ENCODE measurements at regions not wholly inside any gene's neighbourhood (a gene's known extent, or its start where the extent isn't known, plus 50 kb on each side); places are given as distances from the start of the nearest gene placed in this dataset.

DNA sequence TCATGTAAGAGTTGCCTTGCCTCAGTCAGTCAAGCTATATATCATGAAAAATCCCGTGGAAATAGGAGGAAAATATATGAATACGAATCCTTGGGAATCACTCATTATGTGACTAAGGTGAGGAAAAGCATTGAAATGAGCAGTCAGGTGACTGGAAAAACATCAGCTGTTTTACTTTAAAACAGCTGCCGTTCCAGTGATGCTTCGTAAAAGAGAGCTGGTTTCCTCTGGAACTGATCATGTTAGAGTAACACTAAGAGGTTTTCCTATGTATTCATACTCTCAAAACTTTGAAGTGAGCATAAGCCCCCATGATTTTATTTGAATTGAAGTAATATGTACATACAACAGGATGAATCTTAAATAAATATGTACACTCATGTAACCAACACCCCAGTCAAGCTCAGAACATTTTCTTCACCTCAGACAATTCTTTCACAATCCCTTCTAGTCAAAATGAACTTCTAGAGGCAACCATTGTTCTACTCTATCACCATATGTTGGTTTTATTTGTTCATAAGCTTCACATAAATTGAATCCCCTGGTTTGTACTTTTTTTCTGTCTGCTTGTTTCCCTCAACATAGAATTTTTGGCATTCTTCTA is 107.7 kb downstream of the SLC25A46 start:
- peak; percentile 7 to 55 for DNase-seq (ENCODE audit: low read depth in 2 of 2)
- H3K4me3 ChIP-seq (replicated peaks in 1 of 2; ENCODE audit: low read depth in 2 of 2, low read length in 2 of 2): no peak overlapping the region
- TF ChIP-seq, protein P1, sequence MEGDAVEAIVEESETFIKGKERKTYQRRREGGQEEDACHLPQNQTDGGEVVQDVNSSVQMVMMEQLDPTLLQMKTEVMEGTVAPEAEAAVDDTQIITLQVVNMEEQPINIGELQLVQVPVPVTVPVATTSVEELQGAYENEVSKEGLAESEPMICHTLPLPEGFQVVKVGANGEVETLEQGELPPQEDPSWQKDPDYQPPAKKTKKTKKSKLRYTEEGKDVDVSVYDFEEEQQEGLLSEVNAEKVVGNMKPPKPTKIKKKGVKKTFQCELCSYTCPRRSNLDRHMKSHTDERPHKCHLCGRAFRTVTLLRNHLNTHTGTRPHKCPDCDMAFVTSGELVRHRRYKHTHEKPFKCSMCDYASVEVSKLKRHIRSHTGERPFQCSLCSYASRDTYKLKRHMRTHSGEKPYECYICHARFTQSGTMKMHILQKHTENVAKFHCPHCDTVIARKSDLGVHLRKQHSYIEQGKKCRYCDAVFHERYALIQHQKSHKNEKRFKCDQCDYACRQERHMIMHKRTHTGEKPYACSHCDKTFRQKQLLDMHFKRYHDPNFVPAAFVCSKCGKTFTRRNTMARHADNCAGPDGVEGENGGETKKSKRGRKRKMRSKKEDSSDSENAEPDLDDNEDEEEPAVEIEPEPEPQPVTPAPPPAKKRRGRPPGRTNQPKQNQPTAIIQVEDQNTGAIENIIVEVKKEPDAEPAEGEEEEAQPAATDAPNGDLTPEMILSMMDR (IDR thresholded peaks at IDR 0.05; ENCODE audit: low read depth, low read length): no peak

DNA sequence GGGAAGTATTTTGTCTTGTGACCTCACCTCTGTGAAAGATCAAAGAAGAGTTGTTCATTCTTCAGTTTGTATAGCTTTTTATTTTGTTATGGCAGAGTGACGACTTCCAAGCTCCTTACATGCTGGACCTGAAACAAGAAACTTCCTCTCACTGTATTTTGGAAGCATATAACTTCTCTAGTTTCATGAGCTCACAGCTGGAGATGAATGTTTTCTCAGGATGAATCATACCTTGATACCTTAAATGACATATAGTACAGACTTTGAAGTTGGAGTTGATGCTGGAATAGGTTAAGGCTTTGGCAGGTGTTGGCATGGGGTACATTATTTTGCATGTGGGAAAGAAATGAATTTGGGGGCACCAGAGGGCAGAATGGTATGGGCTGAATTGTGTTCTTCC is 112.5 kb downstream of the SLC25A46 start:
- TF ChIP-seq, protein P1 (IDR thresholded peaks at IDR 0.05; ENCODE audit: low read depth, low read length): no peak
- DNase-seq (ENCODE audit: low read depth in 2 of 2): peak in 1 of 2 donors; percentile 25
- no peak overlapping the region for H3K4me3 ChIP-seq (replicated peaks in 1 of 2; ENCODE audit: low read depth in 2 of 2, low read length in 2 of 2)

DNA sequence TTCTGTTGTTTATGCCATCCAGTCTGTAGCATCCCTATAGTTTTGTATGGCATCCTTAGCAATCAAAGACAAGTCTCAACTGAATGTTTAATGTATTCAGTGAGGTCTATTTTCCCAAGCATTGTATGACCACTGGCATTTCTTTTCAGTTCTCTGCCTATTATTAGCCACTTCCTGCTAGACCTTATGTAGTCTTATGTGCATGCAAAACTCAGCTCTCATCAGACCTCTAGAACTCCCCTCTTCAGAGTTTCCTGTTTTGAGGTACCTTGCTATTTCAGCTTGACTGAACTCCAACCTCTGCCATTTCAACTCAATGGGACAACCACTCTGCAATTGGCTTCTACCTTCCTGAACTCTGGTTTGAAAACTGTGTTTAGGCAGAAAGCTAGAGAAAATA is 113.2 kb downstream of the SLC25A46 start:
- DNase-seq (ENCODE audit: low read depth in 2 of 2): peak in 1 of 2 donors; percentile 8
- TF ChIP-seq, protein P1 (IDR thresholded peaks at IDR 0.05; ENCODE audit: low read depth, low read length): no peak
- H3K4me3 ChIP-seq (replicated peaks in 1 of 2; ENCODE audit: low read depth in 2 of 2, low read length in 2 of 2): no peak overlapping the region

DNA sequence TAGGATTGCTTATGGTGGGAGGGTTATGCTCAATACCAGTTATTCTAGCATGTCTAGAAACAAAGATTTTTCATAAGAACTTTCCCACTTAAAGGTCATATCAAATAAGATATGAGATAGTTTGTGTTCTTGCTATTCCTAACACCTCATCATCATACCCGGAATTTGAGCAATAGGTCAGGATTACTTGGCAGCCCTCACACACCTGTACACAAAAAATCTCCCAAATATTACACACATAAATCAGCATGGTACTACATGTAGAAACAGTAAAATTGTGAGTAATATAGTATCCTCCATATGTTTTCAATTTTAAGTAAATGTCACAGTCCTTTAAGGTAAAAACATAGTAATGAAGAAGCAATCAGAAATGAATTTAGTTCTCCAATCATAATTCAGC is 113.7 kb downstream of the SLC25A46 start:
- DNase-seq (ENCODE audit: low read depth in 2 of 2): no peak
- no peak overlapping the region for H3K4me3 ChIP-seq (replicated peaks in 1 of 2; ENCODE audit: low read depth in 2 of 2, low read length in 2 of 2)
- TF ChIP-seq, protein P1 (IDR thresholded peaks at IDR 0.05; ENCODE audit: low read depth, low read length): no peak

DNA sequence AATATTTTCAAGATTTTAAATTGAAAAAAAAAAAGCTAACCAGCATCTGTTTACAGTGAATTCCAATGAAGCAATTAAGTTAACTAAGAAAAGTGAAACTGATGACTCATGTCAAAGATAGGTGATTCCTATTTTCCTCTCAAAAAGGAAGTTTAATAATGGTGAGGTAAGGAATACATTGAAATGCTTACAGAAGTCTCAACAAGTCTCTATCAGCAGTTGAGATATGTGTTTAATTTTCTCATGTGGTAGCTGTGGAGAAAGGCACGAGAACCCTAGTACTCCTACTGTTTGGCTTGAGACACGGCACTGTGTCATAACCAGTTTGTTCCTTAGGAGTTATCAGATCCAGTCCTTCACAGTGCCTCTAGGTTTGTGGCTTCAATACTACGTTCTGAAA is 114.5 kb downstream of the SLC25A46 start:
- DNase-seq (ENCODE audit: low read depth in 2 of 2): peak; percentile 37 to 41
- TF ChIP-seq, protein P1 (IDR thresholded peaks at IDR 0.05; ENCODE audit: low read depth, low read length): no peak
- H3K4me3 ChIP-seq (replicated peaks in 1 of 2; ENCODE audit: low read depth in 2 of 2, low read length in 2 of 2): no peak overlapping the region

DNA sequence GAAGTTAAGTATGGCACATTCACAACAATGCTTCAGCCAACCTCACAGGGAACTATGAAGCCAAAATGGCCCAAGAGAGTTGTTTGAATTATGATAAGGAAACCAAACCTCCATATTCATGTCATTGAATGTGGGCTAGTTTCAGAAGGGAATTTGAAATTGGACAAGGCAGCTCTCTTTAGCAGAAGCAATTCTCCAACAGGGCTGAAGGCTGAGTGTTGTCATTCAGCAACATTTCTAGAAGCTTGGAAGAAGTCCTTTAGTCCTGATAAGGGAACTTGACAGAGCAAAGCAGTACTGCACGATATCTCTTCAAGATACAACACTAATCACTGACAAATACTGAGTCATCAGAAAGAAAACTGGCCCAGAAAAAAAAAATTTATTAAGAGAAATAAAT is 115.4 kb downstream of the SLC25A46 start:
- DNase-seq (ENCODE audit: low read depth in 2 of 2): peak; percentile 12 to 43
- no peak overlapping the region for H3K4me3 ChIP-seq (replicated peaks in 1 of 2; ENCODE audit: low read depth in 2 of 2, low read length in 2 of 2)
- TF ChIP-seq, protein P1 (IDR thresholded peaks at IDR 0.05; ENCODE audit: low read depth, low read length): no peak

DNA sequence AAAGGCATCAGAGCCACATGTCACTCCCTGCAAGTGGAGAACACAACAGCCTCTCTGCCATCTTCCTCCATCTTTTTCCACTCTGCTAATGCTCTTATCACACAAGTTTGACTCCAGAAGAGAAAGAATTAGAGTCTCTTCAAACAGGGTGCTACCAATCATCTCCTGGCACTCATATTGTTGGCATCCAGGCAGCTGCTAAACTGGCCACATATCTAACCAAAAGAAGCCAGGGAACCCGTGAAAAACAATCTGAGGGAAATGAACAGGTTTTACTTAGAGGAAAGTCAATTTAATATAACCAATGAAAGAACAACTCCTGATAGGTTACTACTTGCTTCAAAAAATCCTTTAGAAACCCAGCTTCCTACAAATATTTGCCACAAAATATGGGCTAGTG is 117.2 kb downstream of the SLC25A46 start:
- no peak for DNase-seq (ENCODE audit: low read depth in 2 of 2)
- TF ChIP-seq, protein P1 (IDR thresholded peaks at IDR 0.05; ENCODE audit: low read depth, low read length): no peak
- no peak overlapping the region for H3K4me3 ChIP-seq (replicated peaks in 1 of 2; ENCODE audit: low read depth in 2 of 2, low read length in 2 of 2)
